H1 (cell line): ENCODE measurements at regions not wholly inside any gene's neighbourhood (a gene's known extent, or its start where the extent isn't known, plus 50 kb on each side); places are given as distances from the start of the nearest gene placed in this dataset.

Experiments
- BCL11A ChIP-seq, 2 experiments: IDR thresholded peaks; one replicate each; pipeline ENCODE4 v1.6.1; 2011; ENCODE audit warnings: low read depth in 2 of 2, low read length in 2 of 2, mild to moderate bottlenecking in 2 of 2
- CTCF ChIP-seq, 3 experiments: IDR thresholded peaks; 1 replicate in 2 of 3; 2 replicates in 1 of 3; pipeline versions ENCODE4 v1.5.1 to v1.6.1; 2011; ENCODE audit warnings: low read length in 3 of 3, mild to moderate bottlenecking in 3 of 3, inconsistent platforms in 2 of 3, low read depth in 1 of 3, moderate library complexity in 1 of 3; ENCODE audit not compliant: insufficient read depth in 1 of 3; ENCODE audit errors: control extremely low read depth in 1 of 3
- EGR1 ChIP-seq: IDR thresholded peaks from 2 replicates; pipeline ENCODE4 v1.6.1; 2011; ENCODE audit warnings: low read depth, low read length, borderline replicate concordance
- EP300 ChIP-seq, 2 experiments: IDR thresholded peaks; 1 replicate in 1 of 2; 2 replicates in 1 of 2; pipeline ENCODE4 v1.6.1; 2011 to 2012; ENCODE audit warnings: low read depth in 2 of 2, low read length in 2 of 2, mild to moderate bottlenecking in 2 of 2, borderline replicate concordance in 1 of 2, inconsistent platforms in 1 of 2, moderate library complexity in 1 of 2
- EZH2 ChIP-seq: fragments of 200-600 bp; sonication (generic); IDR thresholded peaks from 2 replicates; pipeline ENCODE4 v1.7.1; 2012; ENCODE audit warnings: low read depth, mild to moderate bottlenecking, moderate library complexity, low read length, inconsistent platforms; ENCODE audit not compliant: severe bottlenecking
- HDAC6 ChIP-seq: IDR thresholded peaks from one replicate; pipeline ENCODE4 v1.7.1; 2012; ENCODE audit warnings: low read depth, mild to moderate bottlenecking, inconsistent platforms, low read length, moderate library complexity
- JUN ChIP-seq: IDR thresholded peaks from 2 replicates; pipeline ENCODE4 v1.6.1; 2011; ENCODE audit warnings: low read depth, mild to moderate bottlenecking, improper control_type of control experiment, low read length
- POLR2A ChIP-seq, 2 experiments: IDR thresholded peaks; 1 replicate in 1 of 2; 2 replicates in 1 of 2; pipeline ENCODE4 v1.6.1; 2011; ENCODE audit warnings: low read depth in 2 of 2, low read length in 2 of 2, mild to moderate bottlenecking in 2 of 2; ENCODE audit errors: control extremely low read depth in 1 of 2
- SAP30 ChIP-seq: fragments of 300-600 bp; sonication (generic); IDR thresholded peaks from 2 replicates; pipeline ENCODE4 v1.7.1; 2012; ENCODE audit warnings: low read length, moderate library complexity, mild to moderate bottlenecking, inconsistent platforms; ENCODE audit not compliant: insufficient read depth, insufficient replicate concordance
- TAF1 ChIP-seq: IDR thresholded peaks from 2 replicates; pipeline ENCODE4 v1.6.1; 2011; ENCODE audit warnings: mild to moderate bottlenecking, low read depth, low read length
- USF2 ChIP-seq: IDR thresholded peaks from 2 replicates; pipeline ENCODE4 v1.6.1; 2011; ENCODE audit warnings: low read length, improper control_type of control experiment
- ZNF274 ChIP-seq: IDR thresholded peaks from 2 replicates; pipeline ENCODE4 v1.7.0; 2012; ENCODE audit warnings: low read length, borderline replicate concordance; ENCODE audit errors: extremely low read depth

DNA sequence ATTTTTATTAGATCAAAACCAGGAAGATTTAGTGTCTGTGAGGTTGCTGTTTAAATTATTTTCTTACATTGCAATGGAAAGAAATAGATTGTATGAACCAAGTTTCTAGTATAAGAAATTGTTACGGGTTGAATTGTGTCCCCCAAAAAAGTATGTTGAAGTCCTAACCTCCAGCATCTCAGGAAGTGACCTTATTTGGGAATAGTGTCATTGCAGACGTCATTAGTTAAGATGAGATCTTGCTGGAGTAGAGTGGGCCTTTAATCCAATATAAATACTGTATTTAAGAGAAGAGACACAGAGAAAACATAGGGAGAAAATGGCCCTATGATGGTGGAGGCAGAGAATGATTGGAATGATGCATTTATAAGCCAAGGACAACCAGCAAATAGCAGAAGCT, 188.7 kb upstream of the SAMSN1 start:
- no peak for TF ChIP-seq JUN
- no peak for TF ChIP-seq POLR2A (IDR thresholded peaks at IDR 0.05; ENCODE audit: control extremely low read depth in 1 of 2, low read depth in 2 of 2, low read length in 2 of 2)
- no peak for TF ChIP-seq CTCF (IDR thresholded peaks at IDR 0.05; ENCODE audit: control extremely low read depth in 1 of 3, insufficient read depth in 1 of 3, low read depth in 1 of 3, low read length in 3 of 3)
- no peak for TF ChIP-seq BCL11A (IDR thresholded peaks at IDR 0.05; ENCODE audit: low read depth in 2 of 2, low read length in 2 of 2)
- TF ChIP-seq TAF1, result no peak
- no peak for TF ChIP-seq ZNF274
- no peak for TF ChIP-seq SAP30
- TF ChIP-seq USF2, result no peak
- TF ChIP-seq HDAC6, result no peak
- TF ChIP-seq EZH2, result no peak
- no peak for TF ChIP-seq EGR1
- TF ChIP-seq EP300 (IDR thresholded peaks at IDR 0.05; ENCODE audit: borderline replicate concordance in 1 of 2, low read depth in 2 of 2, low read length in 2 of 2), result no peak
